Caco-2 (cell line): ENCODE measurements at regions not wholly inside any gene's neighbourhood (a gene's known extent, or its start where the extent isn't known, plus 50 kb on each side); places are given as distances from the start of the nearest gene placed in this dataset.

Source experiments
- BruUV-seq: library from RNA; stranded (reverse); fragments of 400-500 nt; replicated peaks from 2 replicates; lab custom pipeline; 2021; lab: Mats Ljungman, UMichigan
- CTCF ChIA-PET: fragments of 300-600 bp; sonication (Branson Sonifier 250); formaldehyde crosslinking; loops from one replicate; lab custom pipeline; 2022; ENCODE audit warnings: antibody characterized with exemption; lab: Charles Lee
- POLR2A ChIA-PET: fragments of 300-600 bp; sonication (Branson Sonifier 250); formaldehyde crosslinking; loops from one replicate; lab custom pipeline; 2022; ENCODE audit warnings: antibody characterized with exemption; lab: Charles Lee
- DNase-seq, 2 experiments: peaks; one replicate each; pipeline versions ENCODE4 v3.0.0 to v3.0.0-alpha.2; 2020 to 2022
- H3K27me3 ChIP-seq: replicated peaks from 2 replicates; pipeline ENCODE4 v1.6.0; 2011; ENCODE audit warnings: low read length; ENCODE audit not compliant: control insufficient read depth, insufficient read depth
- H3K36me3 ChIP-seq: 2 replicates; pipeline ENCODE4 v1.5.1; 2011; ENCODE audit warnings: low read length; ENCODE audit not compliant: control insufficient read depth, insufficient read depth
- H3K4me1 ChIP-seq: fragments of 250-450 bp; sonication (Bioruptor Pico); 2 replicates; pipeline ENCODE4 v1.5.1; 2020; ENCODE audit warnings: mild to moderate bottlenecking
- H3K4me3 ChIP-seq: 2 replicates; pipeline ENCODE4 v1.5.1; 2011; ENCODE audit warnings: low read depth, mild to moderate bottlenecking, control low read depth, low read length
- H3K9me3 ChIP-seq: fragments of 250-450 bp; sonication (Bioruptor Pico); 2 replicates; pipeline ENCODE4 v1.5.1; 2020; ENCODE audit warnings: mild to moderate bottlenecking, moderate library complexity
- H3K27ac Mint-ChIP-seq: one replicate; pipeline ENCODE4 v1.8.0; 2022; ENCODE audit warnings: mixed read lengths; ENCODE audit not compliant: unreplicated experiment
- H3K27me3 Mint-ChIP-seq: one replicate; pipeline ENCODE4 v1.8.0; 2022; ENCODE audit warnings: mixed read lengths; ENCODE audit not compliant: insufficient read depth, unreplicated experiment
- H3K36me3 Mint-ChIP-seq: one replicate; pipeline ENCODE4 v1.8.0; 2022; ENCODE audit warnings: mild to moderate bottlenecking, mixed read lengths; ENCODE audit not compliant: insufficient read depth, unreplicated experiment
- H3K4me1 Mint-ChIP-seq: one replicate; pipeline ENCODE4 v1.8.0; 2022; ENCODE audit warnings: low read depth, mixed read lengths; ENCODE audit not compliant: unreplicated experiment
- H3K4me3 Mint-ChIP-seq: one replicate; pipeline ENCODE4 v1.8.0; 2022; ENCODE audit warnings: mild to moderate bottlenecking, moderate library complexity, mixed read lengths; ENCODE audit not compliant: unreplicated experiment
- H3K9me3 Mint-ChIP-seq: one replicate; pipeline ENCODE4 v1.8.0; 2022; ENCODE audit warnings: mixed read lengths; ENCODE audit not compliant: unreplicated experiment
- CTCF ChIP-seq, 2 experiments: fragments of 200-600 bp in 1 of 2; IDR thresholded peaks; 1 replicate in 1 of 2; 2 replicates in 1 of 2; pipeline versions ENCODE4 v1.5.1 to v1.8.0; 2011 to 2022; ENCODE audit warnings: antibody characterized with exemption in 1 of 2, control low read depth in 1 of 2, inconsistent platforms in 1 of 2, low read depth in 1 of 2, low read length in 1 of 2, mild to moderate bottlenecking in 1 of 2, moderate library complexity in 1 of 2; ENCODE audit not compliant: insufficient read depth in 1 of 2, severe bottlenecking in 1 of 2, unreplicated experiment in 1 of 2
- intact Hi-C: fragments of 100-400 bp; cut with micrococcal nuclease; formaldehyde crosslinking; loops from one replicate; pipeline ENCODE4 v1.10.0; 2022; ENCODE audit not compliant: unreplicated experiment

DNA sequence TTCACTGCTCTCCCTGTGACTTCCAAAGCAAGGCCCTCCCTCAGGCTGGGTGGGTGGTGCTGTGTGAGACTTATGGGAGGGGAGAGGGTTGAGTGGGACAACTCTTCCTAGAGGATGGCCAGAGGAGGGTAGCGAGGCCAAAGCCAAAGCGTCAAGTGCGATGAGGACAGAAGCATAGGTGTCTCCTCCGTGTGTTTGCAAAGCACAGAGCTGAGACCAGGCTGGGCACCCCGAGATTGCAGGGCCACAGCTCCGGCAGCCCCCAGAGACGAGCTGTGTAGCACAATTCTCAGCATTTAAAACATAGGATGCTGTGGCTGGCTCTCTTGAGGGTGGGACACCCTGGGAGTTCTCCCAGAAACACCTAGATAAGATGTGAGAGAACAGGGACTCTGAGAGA, 1374.5 kb downstream of the BRD1 start:
- Mint-ChIP-seq H3K4me1 (no peaks in the 10 kb centered on the region), H3K4me3 (no peak overlapping the region)
- intact Hi-C loops = no loop called here

GRCh38 chr22:48452766-48453165, 1374.9 kb downstream of the BRD1 start:
- intact Hi-C loops = no loop called here
- H3K9me3 Mint-ChIP-seq = no peaks in the 10 kb centered on the region
- BruUV-seq = no TSS peak
- Histone ChIP-seq H3K9me3 (no peaks in the 10 kb centered on the region), H3K36me3 (no peaks in the 10 kb centered on the region), H3K4me3 (no peak overlapping the region), H3K4me1 (no peaks in the 10 kb centered on the region), H3K27me3 (no peaks in the 10 kb centered on the region)
- no peak overlapping the region for H3K27ac Mint-ChIP-seq
- DNase-seq = no peak
- no peaks in the 10 kb centered on the region for H3K36me3 Mint-ChIP-seq
- peaks cover 10% of the 10 kb centered on the region for H3K27me3 Mint-ChIP-seq
- no peaks in the 10 kb centered on the region for H3K4me1 Mint-ChIP-seq
- TF ChIP-seq CTCF (IDR thresholded peaks at IDR 0.05; ENCODE audit: insufficient read depth in 1 of 2, low read depth in 1 of 2, low read length in 1 of 2, severe bottlenecking in 1 of 2, unreplicated experiment in 1 of 2) = no peak
- POLR2A ChIA-PET = no interaction called here
- no peak overlapping the region for H3K4me3 Mint-ChIP-seq
- CTCF ChIA-PET = no interaction called here

More for the DNA sequence above, 1374.5 kb downstream of the BRD1 start:
- no peak for DNase-seq
- Mint-ChIP-seq H3K27ac (no peak overlapping the region), H3K36me3 (no peaks in the 10 kb centered on the region), H3K9me3 (no peaks in the 10 kb centered on the region), H3K27me3 (peaks cover 10% of the 10 kb centered on the region)
- Histone ChIP-seq H3K27me3 (no peaks in the 10 kb centered on the region), H3K4me3 (no peak overlapping the region), H3K9me3 (no peaks in the 10 kb centered on the region), H3K36me3 (no peaks in the 10 kb centered on the region), H3K4me1 (no peaks in the 10 kb centered on the region)
- no TSS peak for BruUV-seq
- no peak for TF ChIP-seq CTCF (IDR thresholded peaks at IDR 0.05; ENCODE audit: insufficient read depth in 1 of 2, low read depth in 1 of 2, low read length in 1 of 2, severe bottlenecking in 1 of 2, unreplicated experiment in 1 of 2)
- POLR2A ChIA-PET = no interaction called here
- CTCF ChIA-PET = no interaction called here

DNA sequence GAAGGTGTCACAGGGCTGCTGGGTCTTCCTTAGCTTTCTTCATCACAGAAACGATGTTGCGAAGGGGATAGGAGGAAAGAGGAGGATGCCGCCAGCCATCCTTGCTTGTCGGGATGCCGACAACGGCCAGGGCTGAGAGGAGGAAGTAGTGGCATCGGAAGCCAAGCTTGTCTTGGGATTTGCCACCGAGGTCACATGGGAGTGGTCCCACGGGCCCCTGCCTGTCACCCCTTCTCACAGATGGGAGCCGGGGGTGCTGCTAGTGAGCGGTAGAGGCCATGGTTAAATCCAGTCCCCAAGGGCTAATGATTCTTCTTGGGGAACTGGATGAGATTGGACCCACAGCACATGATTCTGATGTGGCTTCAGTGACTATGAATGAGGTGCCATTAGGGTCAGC, 1375.8 kb downstream of the BRD1 start:
- Mint-ChIP-seq H3K27me3 (peaks cover 10% of the 10 kb centered on the region), H3K9me3 (no peaks in the 10 kb centered on the region), H3K36me3 (no peaks in the 10 kb centered on the region), H3K27ac (no peak overlapping the region), H3K4me1 (no peaks in the 10 kb centered on the region), H3K4me3 (no peak overlapping the region)
- no TSS peak for BruUV-seq
- H3K4me3 ChIP-seq = no peak overlapping the region
- TF ChIP-seq CTCF (IDR thresholded peaks at IDR 0.05; ENCODE audit: insufficient read depth in 1 of 2, low read depth in 1 of 2, low read length in 1 of 2, severe bottlenecking in 1 of 2, unreplicated experiment in 1 of 2) = no peak
- H3K27me3 ChIP-seq = no peaks in the 10 kb centered on the region
- POLR2A ChIA-PET = no interaction called here
- no peaks in the 10 kb centered on the region for H3K9me3 ChIP-seq
- DNase-seq = no peak
- no peaks in the 10 kb centered on the region for H3K4me1 ChIP-seq
- intact Hi-C loops = no loop called here
- CTCF ChIA-PET = no interaction called here
- H3K36me3 ChIP-seq = no peaks in the 10 kb centered on the region
